ENCODE measurements at regions not wholly inside any gene's neighbourhood (a gene's known extent, or its start where the extent isn't known, plus 50 kb on each side); places are given as distances from the start of the nearest gene placed in this dataset.

DNA sequence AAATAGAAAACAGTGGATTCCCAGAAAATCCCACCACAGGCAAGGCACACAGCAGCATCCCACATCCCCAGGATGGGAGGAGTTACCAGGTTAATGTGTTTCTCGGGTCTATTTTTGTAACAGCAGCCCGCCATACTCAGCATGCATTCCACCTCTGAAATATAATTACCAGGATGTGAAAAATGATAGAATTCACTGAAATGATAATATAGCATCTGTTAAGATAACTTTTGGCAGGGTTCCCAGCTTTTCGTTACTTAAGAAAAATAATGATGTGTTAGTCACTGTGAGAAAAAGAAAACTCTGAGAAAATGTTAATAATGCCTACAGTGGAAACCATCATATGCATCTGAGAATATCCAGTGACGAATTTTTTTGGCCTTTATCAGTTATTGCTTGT is 87.1 kb downstream of the VCX2 start:
- Histone ChIP-seq H3K9ac (ENCODE audit: low read length) (no peak overlapping the region), H3K4me1 (ENCODE audit: control insufficient read depth, low read depth, low read length) (no peaks in the 10 kb centered on the region), H2BK5ac (ENCODE audit: low read length) (no peak overlapping the region), H3K79me1 (ENCODE audit: low read length) (no peaks in the 10 kb centered on the region), H3K79me2 (ENCODE audit: control insufficient read depth, insufficient read depth, low read length) (no peaks in the 10 kb centered on the region), H3K4me3 (ENCODE audit: low read length) (no peak overlapping the region), H3K18ac (ENCODE audit: low read length) (no peak overlapping the region), H3K56ac (ENCODE audit: low read length) (no peak overlapping the region), H2BK15ac (replicated peaks; ENCODE audit: low read depth) (no peak overlapping the region), H3K27ac (ENCODE audit: low read depth, low read length) (no peak overlapping the region), H3K36me3 (ENCODE audit: control insufficient read depth, insufficient read depth, low read length) (no peaks in the 10 kb centered on the region), H2BK120ac (ENCODE audit: low read depth, low read length) (no peak overlapping the region), H4K8ac (ENCODE audit: low read depth, low read length) (no peak overlapping the region), H4K5ac (ENCODE audit: low read length) (no peak overlapping the region), H3K27me3 (ENCODE audit: insufficient read depth, low read length, poor library complexity) (no peaks in the 10 kb centered on the region), H3K4ac (ENCODE audit: low read depth, low read length) (no peak overlapping the region), H3K23ac (ENCODE audit: low read length) (no peak overlapping the region), H2AK5ac (ENCODE audit: low read length) (no peak overlapping the region), H3K4me2 (ENCODE audit: low read length) (no peak overlapping the region)
- DNase-seq = no peak
- WGBS (ENCODE audit: extremely low coverage, insufficient coverage, low lambda C conversion rate) = no CpG with 5 or more reads among the region's 4 CpGs

DNA sequence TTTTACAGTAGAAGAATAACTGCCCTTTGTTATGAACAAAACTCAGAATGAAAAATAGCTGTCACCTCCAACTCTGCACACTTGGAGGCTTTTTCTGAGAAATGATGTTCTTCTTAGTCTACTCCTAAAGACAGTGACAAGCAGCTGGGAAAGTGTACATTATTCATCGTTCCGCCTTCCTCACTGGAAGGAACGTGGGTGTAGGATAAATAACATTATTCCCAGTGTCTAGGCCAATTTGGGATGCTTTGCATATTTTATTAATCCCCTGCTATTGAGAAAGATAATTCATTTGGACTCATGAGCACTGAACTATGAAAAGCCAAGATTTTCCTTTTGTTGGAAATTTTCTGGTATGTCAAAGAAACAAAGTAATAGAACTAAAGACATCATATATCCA is 87.8 kb downstream of the VCX2 start:
- no peak overlapping the region for H2BK5ac ChIP-seq (ENCODE audit: low read length)
- no peak overlapping the region for H4K5ac ChIP-seq (ENCODE audit: low read length)
- no peak overlapping the region for H3K23ac ChIP-seq (ENCODE audit: low read length)
- no peak overlapping the region for H3K9ac ChIP-seq (ENCODE audit: low read length)
- H3K18ac ChIP-seq (ENCODE audit: low read length) = no peak overlapping the region
- H3K4me2 ChIP-seq (ENCODE audit: low read length) = no peak overlapping the region
- H3K4me3 ChIP-seq (ENCODE audit: low read length) = no peak overlapping the region
- H3K27ac ChIP-seq (ENCODE audit: low read depth, low read length) = no peak overlapping the region
- H2BK15ac ChIP-seq (replicated peaks; ENCODE audit: low read depth) = no peak overlapping the region
- no CpG with 5 or more reads among the region's 3 CpGs for WGBS (ENCODE audit: extremely low coverage, insufficient coverage, low lambda C conversion rate)
- no peak overlapping the region for H4K8ac ChIP-seq (ENCODE audit: low read depth, low read length)
- no peaks in the 10 kb centered on the region for H3K27me3 ChIP-seq (ENCODE audit: insufficient read depth, low read length, poor library complexity)
- H3K79me2 ChIP-seq (ENCODE audit: control insufficient read depth, insufficient read depth, low read length) = no peaks in the 10 kb centered on the region
- H3K4ac ChIP-seq (ENCODE audit: low read depth, low read length) = no peak overlapping the region
- no peaks in the 10 kb centered on the region for H3K36me3 ChIP-seq (ENCODE audit: control insufficient read depth, insufficient read depth, low read length)
- no peaks in the 10 kb centered on the region for H3K79me1 ChIP-seq (ENCODE audit: low read length)
- no peaks in the 10 kb centered on the region for H3K4me1 ChIP-seq (ENCODE audit: control insufficient read depth, low read depth, low read length)
- H3K56ac ChIP-seq (ENCODE audit: low read length) = no peak overlapping the region
- no peak for DNase-seq
- H2AK5ac ChIP-seq (ENCODE audit: low read length) = no peak overlapping the region
- no peak overlapping the region for H2BK120ac ChIP-seq (ENCODE audit: low read depth, low read length)

GRCh38 chrX:8075636-8076035 is 95.4 kb downstream of the VCX2 start:
- no peaks in the 10 kb centered on the region for H3K27me3 ChIP-seq (ENCODE audit: insufficient read depth, low read length, poor library complexity)
- no peak overlapping the region for H3K4me2 ChIP-seq (ENCODE audit: low read length)
- DNase-seq = no peak
- H2BK15ac ChIP-seq (replicated peaks; ENCODE audit: low read depth) = no peak overlapping the region
- no peak overlapping the region for H4K5ac ChIP-seq (ENCODE audit: low read length)
- H3K4me3 ChIP-seq (ENCODE audit: low read length) = no peak overlapping the region
- H3K79me1 ChIP-seq (ENCODE audit: low read length) = no peaks in the 10 kb centered on the region
- H3K9ac ChIP-seq (ENCODE audit: low read length) = no peak overlapping the region
- H3K4me1 ChIP-seq (ENCODE audit: control insufficient read depth, low read depth, low read length) = no peaks in the 10 kb centered on the region
- no peaks in the 10 kb centered on the region for H3K36me3 ChIP-seq (ENCODE audit: control insufficient read depth, insufficient read depth, low read length)
- H3K79me2 ChIP-seq (ENCODE audit: control insufficient read depth, insufficient read depth, low read length) = no peaks in the 10 kb centered on the region
- no peak overlapping the region for H2AK5ac ChIP-seq (ENCODE audit: low read length)
- H4K8ac ChIP-seq (ENCODE audit: low read depth, low read length) = no peak overlapping the region
- no peak overlapping the region for H3K18ac ChIP-seq (ENCODE audit: low read length)
- H3K23ac ChIP-seq (ENCODE audit: low read length) = no peak overlapping the region
- H3K27ac ChIP-seq (ENCODE audit: low read depth, low read length) = no peak overlapping the region
- no peak overlapping the region for H3K4ac ChIP-seq (ENCODE audit: low read depth, low read length)
- no peak overlapping the region for H2BK5ac ChIP-seq (ENCODE audit: low read length)
- no peak overlapping the region for H3K56ac ChIP-seq (ENCODE audit: low read length)
- no peak overlapping the region for H2BK120ac ChIP-seq (ENCODE audit: low read depth, low read length)

- no peak overlapping the region for H3K9ac ChIP-seq (ENCODE audit: low read length)
- H2BK15ac ChIP-seq (replicated peaks; ENCODE audit: low read depth) = no peak overlapping the region
- H3K4me2 ChIP-seq (ENCODE audit: low read length) = no peak overlapping the region
- no peak overlapping the region for H3K27ac ChIP-seq (ENCODE audit: low read depth, low read length)
- no peak overlapping the region for H2BK5ac ChIP-seq (ENCODE audit: low read length)
- no peak overlapping the region for H2AK5ac ChIP-seq (ENCODE audit: low read length)
- no peak overlapping the region for H3K18ac ChIP-seq (ENCODE audit: low read length)
- no peak for DNase-seq
- H3K23ac ChIP-seq (ENCODE audit: low read length) = no peak overlapping the region
- no peak overlapping the region for H4K8ac ChIP-seq (ENCODE audit: low read depth, low read length)
- no peak overlapping the region for H3K4ac ChIP-seq (ENCODE audit: low read depth, low read length)
- H3K79me1 ChIP-seq (ENCODE audit: low read length) = no peaks in the 10 kb centered on the region
- H3K36me3 ChIP-seq (ENCODE audit: control insufficient read depth, insufficient read depth, low read length) = no peaks in the 10 kb centered on the region
- H2BK120ac ChIP-seq (ENCODE audit: low read depth, low read length) = no peak overlapping the region
- H3K4me3 ChIP-seq (ENCODE audit: low read length) = no peak overlapping the region
- no peaks in the 10 kb centered on the region for H3K27me3 ChIP-seq (ENCODE audit: insufficient read depth, low read length, poor library complexity)
- no CpG with 5 or more reads among the region's 8 CpGs for WGBS (ENCODE audit: extremely low coverage, insufficient coverage, low lambda C conversion rate)
- no peaks in the 10 kb centered on the region for H3K79me2 ChIP-seq (ENCODE audit: control insufficient read depth, insufficient read depth, low read length)
- H3K56ac ChIP-seq (ENCODE audit: low read length) = no peak overlapping the region
- no peak overlapping the region for H4K5ac ChIP-seq (ENCODE audit: low read length)
- no peaks in the 10 kb centered on the region for H3K4me1 ChIP-seq (ENCODE audit: control insufficient read depth, low read depth, low read length)
Measured at GRCh38 chrX:8067754-8068462, 103.2 kb downstream of the VCX2 start.

DNA sequence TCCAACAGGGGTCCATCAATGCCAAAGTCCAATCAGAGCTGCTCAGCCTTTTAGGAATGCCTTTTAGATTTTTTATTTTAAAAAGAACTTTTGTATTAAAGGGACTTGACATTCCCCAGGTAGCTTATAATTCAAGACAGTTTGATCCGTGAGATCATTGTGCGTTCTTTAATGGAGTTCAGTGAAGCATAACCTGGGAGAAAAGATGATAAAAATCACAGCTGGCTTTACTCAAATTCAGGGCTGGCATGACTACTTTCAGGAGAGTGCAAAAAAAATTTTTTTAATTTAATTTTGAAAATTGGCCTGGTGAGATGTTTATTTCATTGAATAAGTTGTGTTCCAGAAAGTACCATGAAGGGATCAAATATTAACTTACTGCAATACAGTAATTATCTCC is 118.2 kb downstream of the VCX2 start:
- Histone ChIP-seq H2BK120ac (ENCODE audit: low read depth, low read length) (no peak overlapping the region), H4K8ac (ENCODE audit: low read depth, low read length) (no peak overlapping the region), H3K23ac (ENCODE audit: low read length) (no peak overlapping the region), H3K36me3 (ENCODE audit: control insufficient read depth, insufficient read depth, low read length) (no peaks in the 10 kb centered on the region), H2BK5ac (ENCODE audit: low read length) (no peak overlapping the region), H2AK5ac (ENCODE audit: low read length) (no peak overlapping the region), H3K27ac (ENCODE audit: low read depth, low read length) (no peak overlapping the region), H2BK15ac (replicated peaks; ENCODE audit: low read depth) (no peak overlapping the region), H3K79me1 (ENCODE audit: low read length) (no peaks in the 10 kb centered on the region), H3K56ac (ENCODE audit: low read length) (no peak overlapping the region), H4K5ac (ENCODE audit: low read length) (no peak overlapping the region), H3K4me3 (ENCODE audit: low read length) (no peak overlapping the region), H3K18ac (ENCODE audit: low read length) (no peak overlapping the region), H3K79me2 (ENCODE audit: control insufficient read depth, insufficient read depth, low read length) (no peaks in the 10 kb centered on the region), H3K4ac (ENCODE audit: low read depth, low read length) (no peak overlapping the region), H3K4me2 (ENCODE audit: low read length) (no peak overlapping the region), H3K9ac (ENCODE audit: low read length) (no peak overlapping the region), H3K4me1 (ENCODE audit: control insufficient read depth, low read depth, low read length) (no peaks in the 10 kb centered on the region), H3K27me3 (ENCODE audit: insufficient read depth, low read length, poor library complexity) (no peaks in the 10 kb centered on the region)
- DNase-seq = no peak
- no CpG with 5 or more reads among the region's 2 CpGs for WGBS (ENCODE audit: extremely low coverage, insufficient coverage, low lambda C conversion rate)

DNA sequence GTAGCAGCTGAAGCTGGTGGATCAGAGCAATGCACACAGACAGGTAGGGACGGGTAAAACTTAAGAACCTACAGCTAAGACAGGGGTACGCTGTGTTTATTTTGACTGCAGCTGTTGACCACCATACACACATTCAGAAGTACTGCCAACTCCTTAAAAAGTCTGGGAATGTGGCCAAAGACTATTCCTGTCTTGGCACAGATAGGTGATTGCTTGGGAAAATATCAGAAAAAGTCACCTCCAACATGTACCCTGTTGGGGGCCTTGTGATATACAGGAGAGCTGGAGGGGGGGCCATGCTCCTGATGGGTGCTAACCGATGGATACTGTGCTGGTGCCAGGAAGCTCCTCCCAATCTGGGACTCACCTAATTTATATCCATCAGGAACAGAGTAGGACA is 121.2 kb downstream of the VCX2 start:
- no peak overlapping the region for H3K56ac ChIP-seq (ENCODE audit: low read length)
- H2AK5ac ChIP-seq (ENCODE audit: low read length) = no peak overlapping the region
- no peak overlapping the region for H3K4me3 ChIP-seq (ENCODE audit: low read length)
- H3K79me1 ChIP-seq (ENCODE audit: low read length) = no peaks in the 10 kb centered on the region
- H2BK15ac ChIP-seq (replicated peaks; ENCODE audit: low read depth) = no peak overlapping the region
- no peak overlapping the region for H2BK5ac ChIP-seq (ENCODE audit: low read length)
- no peak overlapping the region for H2BK120ac ChIP-seq (ENCODE audit: low read depth, low read length)
- H3K79me2 ChIP-seq (ENCODE audit: control insufficient read depth, insufficient read depth, low read length) = no peaks in the 10 kb centered on the region
- no peak overlapping the region for H4K5ac ChIP-seq (ENCODE audit: low read length)
- H4K8ac ChIP-seq (ENCODE audit: low read depth, low read length) = no peak overlapping the region
- no CpG with 5 or more reads among the region's 3 CpGs for WGBS (ENCODE audit: extremely low coverage, insufficient coverage, low lambda C conversion rate)
- no peak overlapping the region for H3K4me2 ChIP-seq (ENCODE audit: low read length)
- no peaks in the 10 kb centered on the region for H3K36me3 ChIP-seq (ENCODE audit: control insufficient read depth, insufficient read depth, low read length)
- H3K27ac ChIP-seq (ENCODE audit: low read depth, low read length) = no peak overlapping the region
- H3K23ac ChIP-seq (ENCODE audit: low read length) = no peak overlapping the region
- H3K4ac ChIP-seq (ENCODE audit: low read depth, low read length) = no peak overlapping the region
- no peaks in the 10 kb centered on the region for H3K27me3 ChIP-seq (ENCODE audit: insufficient read depth, low read length, poor library complexity)
- no peak for DNase-seq
- H3K4me1 ChIP-seq (ENCODE audit: control insufficient read depth, low read depth, low read length) = no peaks in the 10 kb centered on the region
- H3K9ac ChIP-seq (ENCODE audit: low read length) = no peak overlapping the region
- H3K18ac ChIP-seq (ENCODE audit: low read length) = no peak overlapping the region

All from mesendoderm (in vitro differentiated cells).